Fibroblast of pulmonary artery (primary cell): ENCODE measurements at regions not wholly inside any gene's neighbourhood (a gene's known extent, or its start where the extent isn't known, plus 50 kb on each side); places are given as distances from the start of the nearest gene placed in this dataset.

Experiments used
- DNase-seq: peaks from one replicate; pipeline ENCODE4 v3.0.0-alpha.2; 2010; ENCODE audit warnings: low read depth
- H3K4me3 ChIP-seq: replicated peaks from 2 replicates; pipeline ENCODE4 v1.5.1; 2011; ENCODE audit warnings: low read depth, mild to moderate bottlenecking, control low read depth, low read length, moderate library complexity
- TF ChIP-seq, protein P1 (sequence below): IDR thresholded peaks from 2 replicates; pipeline ENCODE4 v1.5.1; 2011; ENCODE audit warnings: mild to moderate bottlenecking, control low read depth, low read length, inconsistent platforms; ENCODE audit errors: missing control alignments

DNA sequence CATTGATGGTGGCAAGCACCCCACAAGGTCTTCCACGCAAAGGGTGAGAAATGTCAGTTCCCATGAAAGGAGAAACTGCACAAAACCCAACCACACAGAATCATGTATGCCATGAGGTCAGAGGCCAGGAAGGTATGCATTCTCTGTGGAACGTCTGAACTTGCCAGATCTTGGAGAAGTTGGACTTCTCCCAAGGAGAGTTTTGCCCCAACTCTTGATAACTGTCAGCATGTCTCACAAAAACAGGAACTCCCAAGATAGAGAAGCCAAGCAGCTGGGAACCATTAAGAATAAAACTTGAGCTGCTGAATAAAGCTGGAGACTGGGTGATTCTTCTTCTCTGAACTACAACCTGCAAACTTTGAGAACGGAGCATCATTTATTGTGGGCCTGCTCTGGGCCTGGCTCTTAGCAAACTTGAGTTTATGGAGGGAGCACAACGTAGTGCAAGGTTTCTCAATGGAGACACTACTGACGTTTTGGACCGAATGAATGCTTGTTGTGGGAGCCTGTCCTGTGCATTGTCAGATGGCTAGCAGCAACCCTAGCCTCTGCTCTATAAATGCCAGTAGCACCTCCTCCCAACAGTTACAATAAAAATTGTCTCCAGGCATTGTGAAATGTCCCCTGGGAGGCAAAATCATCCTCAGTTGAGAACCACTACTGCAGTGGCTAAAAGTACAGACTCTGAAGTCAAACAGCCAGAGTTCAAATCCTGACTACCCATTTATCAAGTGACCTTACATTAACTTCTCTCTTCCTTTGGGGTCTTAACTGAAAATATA lies 193.5 kb downstream of the ACTL7B start:
- TF ChIP-seq, protein P1, sequence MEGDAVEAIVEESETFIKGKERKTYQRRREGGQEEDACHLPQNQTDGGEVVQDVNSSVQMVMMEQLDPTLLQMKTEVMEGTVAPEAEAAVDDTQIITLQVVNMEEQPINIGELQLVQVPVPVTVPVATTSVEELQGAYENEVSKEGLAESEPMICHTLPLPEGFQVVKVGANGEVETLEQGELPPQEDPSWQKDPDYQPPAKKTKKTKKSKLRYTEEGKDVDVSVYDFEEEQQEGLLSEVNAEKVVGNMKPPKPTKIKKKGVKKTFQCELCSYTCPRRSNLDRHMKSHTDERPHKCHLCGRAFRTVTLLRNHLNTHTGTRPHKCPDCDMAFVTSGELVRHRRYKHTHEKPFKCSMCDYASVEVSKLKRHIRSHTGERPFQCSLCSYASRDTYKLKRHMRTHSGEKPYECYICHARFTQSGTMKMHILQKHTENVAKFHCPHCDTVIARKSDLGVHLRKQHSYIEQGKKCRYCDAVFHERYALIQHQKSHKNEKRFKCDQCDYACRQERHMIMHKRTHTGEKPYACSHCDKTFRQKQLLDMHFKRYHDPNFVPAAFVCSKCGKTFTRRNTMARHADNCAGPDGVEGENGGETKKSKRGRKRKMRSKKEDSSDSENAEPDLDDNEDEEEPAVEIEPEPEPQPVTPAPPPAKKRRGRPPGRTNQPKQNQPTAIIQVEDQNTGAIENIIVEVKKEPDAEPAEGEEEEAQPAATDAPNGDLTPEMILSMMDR: no peak
- no peak for DNase-seq
- H3K4me3 ChIP-seq: no peak overlapping the region

DNA sequence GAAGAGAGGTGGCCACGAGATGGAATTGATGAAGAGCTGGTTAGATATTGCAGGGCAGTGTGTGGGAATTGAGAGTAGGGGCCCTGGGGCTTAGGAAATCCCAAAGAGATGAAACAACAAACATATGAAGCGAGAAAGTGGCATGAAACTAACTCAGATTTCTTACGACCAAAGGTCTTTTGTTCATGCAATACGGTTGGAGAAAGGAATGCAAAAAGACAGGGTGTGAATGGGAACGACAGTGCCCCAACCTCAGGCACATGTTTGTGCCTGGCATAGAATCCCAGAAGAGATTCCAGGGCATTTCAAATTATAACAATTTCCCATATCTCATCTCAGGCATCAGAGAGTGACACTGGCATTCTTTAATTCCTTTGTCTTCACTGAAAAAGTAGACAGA lies 199.2 kb downstream of the ACTL7B start:
- no peak for DNase-seq
- TF ChIP-seq, protein P1: no peak
- H3K4me3 ChIP-seq: no peak overlapping the region

DNA sequence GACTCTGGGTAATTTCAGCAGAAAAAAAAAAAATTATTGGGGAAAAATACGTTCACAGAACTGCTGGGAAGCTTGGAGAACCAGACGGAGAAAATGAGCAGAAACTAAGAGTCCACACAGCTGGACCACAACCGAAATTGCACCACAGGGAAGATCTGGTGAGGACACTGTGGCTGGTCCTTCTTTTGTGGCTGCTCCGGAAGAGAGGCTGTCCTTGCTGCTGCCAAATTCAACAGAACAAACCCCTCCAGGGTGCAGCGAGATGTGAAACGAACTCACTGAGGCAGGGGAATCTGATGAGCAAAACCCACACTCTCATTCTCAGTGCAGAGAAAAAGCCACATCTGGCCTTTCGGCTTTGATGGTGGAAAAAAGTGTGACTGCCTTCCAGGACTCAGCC lies 200.0 kb downstream of the ACTL7B start:
- no peak for DNase-seq
- TF ChIP-seq, protein P1: no peak
- H3K4me3 ChIP-seq: no peak overlapping the region

DNA sequence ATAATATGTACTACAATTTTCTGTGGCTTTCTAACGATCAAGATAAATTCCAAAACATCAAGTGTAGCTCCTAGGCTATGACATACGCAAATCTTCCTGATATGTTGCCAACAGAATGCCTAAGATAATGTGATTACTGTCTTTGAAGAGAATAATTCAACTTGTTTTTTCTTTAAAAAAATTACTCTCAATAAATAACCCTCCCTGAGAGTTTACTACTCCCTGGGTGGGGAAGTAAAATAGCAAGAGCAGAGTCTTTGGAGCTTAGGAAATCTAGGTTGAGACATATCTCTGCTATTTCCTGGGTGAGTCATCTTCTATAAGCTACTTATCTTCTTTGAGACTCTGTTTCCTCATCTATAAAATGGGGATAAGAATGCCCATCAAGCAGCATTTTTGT lies 201.2 kb downstream of the ACTL7B start:
- peak; percentile 7 for DNase-seq
- H3K4me3 ChIP-seq: no peak overlapping the region
- TF ChIP-seq, protein P1: no peak

DNA sequence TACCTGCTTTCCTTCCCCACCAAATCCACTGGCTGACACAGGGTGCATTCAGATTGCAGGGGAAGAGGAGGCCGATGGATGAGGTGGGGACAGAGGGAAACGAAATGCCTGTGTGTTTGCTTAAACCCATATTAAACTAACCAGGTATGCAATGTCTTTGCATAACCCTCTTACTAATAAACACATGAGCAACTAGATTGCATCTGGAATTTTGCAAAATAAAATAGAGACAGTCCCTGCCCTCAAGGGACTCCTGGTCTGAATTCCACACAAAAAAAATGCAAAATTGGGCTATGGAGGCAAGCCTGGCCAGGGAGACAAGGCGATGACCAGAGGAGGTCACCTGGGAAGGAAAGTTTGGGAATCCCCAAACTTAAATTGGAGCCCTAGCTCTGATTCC lies 202.9 kb downstream of the ACTL7B start:
- no peak for DNase-seq
- H3K4me3 ChIP-seq: no peak overlapping the region
- TF ChIP-seq, protein P1: no peak

DNA sequence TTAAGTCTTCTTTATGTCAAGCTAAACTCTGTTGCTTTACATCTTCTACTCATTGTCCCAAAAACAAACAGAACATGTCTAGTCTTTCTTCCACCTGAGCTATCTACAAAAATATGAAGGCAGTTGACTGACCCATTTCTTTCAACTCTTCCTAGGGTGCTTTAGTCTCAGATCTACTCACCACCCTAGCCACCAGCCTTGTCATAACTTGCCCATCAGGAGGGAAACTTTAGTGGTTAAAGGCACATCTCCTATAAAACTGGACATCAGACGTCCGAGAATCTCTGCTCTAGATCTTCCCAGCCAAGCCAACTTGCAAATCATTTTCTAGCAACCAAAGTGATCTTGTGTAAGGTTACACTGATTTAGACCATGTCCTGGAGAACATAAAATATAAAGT lies 205.0 kb downstream of the ACTL7B start:
- no peak for DNase-seq
- TF ChIP-seq, protein P1: no peak
- no peak overlapping the region for H3K4me3 ChIP-seq

DNA sequence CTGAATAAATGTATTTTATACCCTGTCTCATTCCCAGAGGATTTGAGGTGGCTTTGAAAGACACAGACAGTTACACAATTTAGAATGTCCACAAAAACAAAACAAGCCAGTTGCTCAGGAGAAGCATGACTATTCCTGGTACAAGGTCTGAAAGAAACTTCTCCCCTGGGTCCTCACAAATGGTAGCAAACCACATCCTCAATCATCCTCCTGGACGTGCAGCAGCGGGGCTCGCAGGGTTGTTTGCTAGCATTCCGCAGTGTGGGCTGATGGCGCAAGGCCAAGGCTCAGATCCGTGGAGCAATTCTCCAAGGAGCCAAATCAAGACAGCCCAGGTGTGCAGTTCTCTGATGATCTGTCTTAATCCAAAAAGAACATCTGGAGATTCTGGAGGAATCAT lies 210.3 kb downstream of the ACTL7B start:
- TF ChIP-seq, protein P1: no peak
- no peak for DNase-seq
- no peak overlapping the region for H3K4me3 ChIP-seq
